ENCODE measurements at regions not wholly inside any gene's neighbourhood (a gene's known extent, or its start where the extent isn't known, plus 50 kb on each side); places are given as distances from the start of the nearest gene placed in this dataset.
A peak's percentile ranks its signal among the peaks of the same experiment; 100 is the strongest.

GRCh38 chr2:3128786-3129185 is 248.8 kb downstream of the EIPR1 start:
- H3K36me3 Mint-ChIP-seq (ENCODE audit: low read depth) = peaks cover 4% of the 10 kb centered on the region
- H3K4me3 Mint-ChIP-seq = no peak overlapping the region
- no peaks in the 10 kb centered on the region for H3K27me3 Mint-ChIP-seq (ENCODE audit: low read depth)
- H3K4me1 Mint-ChIP-seq = peaks cover 37% of the 10 kb centered on the region
- DNase-seq (ENCODE audit: low read depth, low spot score) = no peak
- no peak for TF ChIP-seq CTCF (conservative IDR thresholded peaks at IDR 0.05)
- H3K27ac Mint-ChIP-seq (ENCODE audit: unreplicated experiment) = no peak overlapping the region
- H3K9me3 Mint-ChIP-seq = no peaks in the 10 kb centered on the region

DNA sequence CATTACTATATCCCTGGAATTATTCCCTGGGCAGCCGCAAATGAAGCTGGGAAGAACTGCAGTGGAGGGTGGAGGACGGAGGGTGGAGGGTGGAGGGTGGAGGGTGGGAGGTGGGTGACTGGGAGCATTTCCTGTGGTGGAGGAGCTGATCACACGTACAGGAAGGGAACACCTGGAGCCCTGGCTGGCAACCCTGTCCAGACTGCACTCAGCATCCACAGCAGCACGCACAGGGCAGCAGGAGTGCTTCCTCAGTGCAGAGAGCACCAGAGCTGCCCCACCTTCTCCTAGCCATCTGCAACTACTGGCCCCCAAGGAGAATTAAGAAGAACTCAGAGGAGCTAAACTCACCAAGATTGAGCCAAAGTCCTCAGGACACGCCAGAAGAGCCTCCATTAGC is 249.9 kb downstream of the EIPR1 start:
- DNase-seq (ENCODE audit: low read depth, low spot score) = no peak
- no peak overlapping the region for H3K4me3 Mint-ChIP-seq
- H3K36me3 Mint-ChIP-seq (ENCODE audit: low read depth) = no peaks in the 10 kb centered on the region
- TF ChIP-seq CTCF (conservative IDR thresholded peaks at IDR 0.05) = no peak
- no peaks in the 10 kb centered on the region for H3K9me3 Mint-ChIP-seq
- no peaks in the 10 kb centered on the region for H3K27me3 Mint-ChIP-seq (ENCODE audit: low read depth)
- no peak overlapping the region for H3K27ac Mint-ChIP-seq (ENCODE audit: unreplicated experiment)
- peaks cover 37% of the 10 kb centered on the region for H3K4me1 Mint-ChIP-seq

- Mint-ChIP-seq H3K36me3 (ENCODE audit: low read depth) (no peaks in the 10 kb centered on the region), H3K27me3 (ENCODE audit: low read depth) (no peaks in the 10 kb centered on the region), H3K27ac (ENCODE audit: unreplicated experiment) (peak overlapping the region; percentile 94), H3K9me3 (no peaks in the 10 kb centered on the region), H3K4me3 (peak overlapping the region; percentile 37), H3K4me1 (peaks cover 37% of the 10 kb centered on the region)
- DNase-seq (ENCODE audit: low read depth, low spot score) = no peak
- no peak for TF ChIP-seq CTCF (conservative IDR thresholded peaks at IDR 0.05)
Observed at GRCh38 chr2:3126911-3127621, 250.6 kb downstream of the EIPR1 start.

- no peak for DNase-seq (ENCODE audit: low read depth, low spot score)
- TF ChIP-seq CTCF (conservative IDR thresholded peaks at IDR 0.05) = no peak
- H3K27me3 Mint-ChIP-seq (ENCODE audit: low read depth) = no peaks in the 10 kb centered on the region
- H3K4me3 Mint-ChIP-seq = no peak overlapping the region
- H3K27ac Mint-ChIP-seq (ENCODE audit: unreplicated experiment) = peak overlapping the region; percentile 94
- peaks cover 3% of the 10 kb centered on the region for H3K9me3 Mint-ChIP-seq
- peaks cover 31% of the 10 kb centered on the region for H3K4me1 Mint-ChIP-seq
- peaks cover 3% of the 10 kb centered on the region for H3K36me3 Mint-ChIP-seq (ENCODE audit: low read depth)
Observed at GRCh38 chr2:3126171-3126910, 251.3 kb downstream of the EIPR1 start.

- Mint-ChIP-seq H3K27me3 (ENCODE audit: low read depth) (no peaks in the 10 kb centered on the region), H3K9me3 (peaks cover 3% of the 10 kb centered on the region), H3K4me3 (no peak overlapping the region), H3K36me3 (ENCODE audit: low read depth) (peaks cover 3% of the 10 kb centered on the region), H3K4me1 (peaks cover 25% of the 10 kb centered on the region), H3K27ac (ENCODE audit: unreplicated experiment) (no peak overlapping the region)
- no peak for TF ChIP-seq CTCF (conservative IDR thresholded peaks at IDR 0.05)
- DNase-seq (ENCODE audit: low read depth, low spot score) = no peak
Observed at GRCh38 chr2:3125761-3126130, 251.9 kb downstream of the EIPR1 start.
